OCI-LY7 (cell line): ENCODE measurements at regions not wholly inside any gene's neighbourhood (a gene's known extent, or its start where the extent isn't known, plus 50 kb on each side); places are given as distances from the start of the nearest gene placed in this dataset.

Experiments used
- BruUV-seq: library from RNA; stranded (reverse); fragments of 400-500 nt; replicated peaks from 2 replicates; lab custom pipeline; 2021; lab: Mats Ljungman, UMichigan
- CTCF ChIA-PET: fragments of 300-600 bp; sonication (Branson Sonifier 250); formaldehyde crosslinking; loops from one replicate; lab custom pipeline; 2022; ENCODE audit warnings: antibody characterized with exemption; ENCODE audit not compliant: unreplicated experiment; lab: Charles Lee
- POLR2A ChIA-PET: fragments of 300-600 bp; sonication (Branson Sonifier 250); formaldehyde crosslinking; loops from one replicate; lab custom pipeline; 2022; ENCODE audit warnings: antibody characterized with exemption; lab: Charles Lee
- DNase-seq: peaks from one replicate; pipeline ENCODE4 v3.0.0-alpha.2; 2015; ENCODE audit warnings: low spot score
- H2AFZ ChIP-seq: fragments of 200-600 bp; sonication (generic), shearing (Covaris generic); 2 replicates; pipeline ENCODE4 v1.6.1; 2014; ENCODE audit warnings: mild to moderate bottlenecking, antibody characterized with exemption, low read length, moderate library complexity
- H3K27ac ChIP-seq: fragments of 200-600 bp; sonication (generic); 2 replicates; pipeline ENCODE4 v1.5.1; 2014; ENCODE audit warnings: mixed run types, low read depth, mild to moderate bottlenecking, moderate library complexity, low read length, inconsistent platforms; ENCODE audit not compliant: poor library complexity, severe bottlenecking
- H3K36me3 ChIP-seq: fragments of 200-600 bp; sonication (generic); 2 replicates; pipeline ENCODE4 v1.6.1; 2014; ENCODE audit warnings: mild to moderate bottlenecking, antibody characterized with exemption, low read length, moderate library complexity, mixed read lengths; ENCODE audit not compliant: insufficient read depth
- H3K4me1 ChIP-seq: fragments of 200-600 bp; sonication (generic); 2 replicates; pipeline ENCODE4 v1.5.1; 2014; ENCODE audit warnings: mild to moderate bottlenecking, low read length; ENCODE audit not compliant: insufficient read depth, poor library complexity, severe bottlenecking
- H3K4me2 ChIP-seq: fragments of 200-600 bp; sonication (generic); 2 replicates; pipeline ENCODE4 v1.6.1; 2014; ENCODE audit warnings: mild to moderate bottlenecking, low read length
- H3K4me3 ChIP-seq: fragments of 200-600 bp; sonication (generic); 2 replicates; pipeline ENCODE4 v1.5.1; 2014; ENCODE audit warnings: mild to moderate bottlenecking, low read depth, low read length; ENCODE audit not compliant: poor library complexity, severe bottlenecking
- H3K79me2 ChIP-seq: fragments of 200-600 bp; sonication (generic); 2 replicates; pipeline ENCODE4 v1.6.1; 2016; ENCODE audit warnings: low read depth, mild to moderate bottlenecking, low read length, moderate library complexity, mixed read lengths; ENCODE audit not compliant: insufficient read depth
- H3K9me2 ChIP-seq: fragments of 200-600 bp; sonication (generic); 2 replicates; pipeline ENCODE4 v1.6.1; 2016; ENCODE audit warnings: mild to moderate bottlenecking, low read length, mixed read lengths; ENCODE audit not compliant: insufficient read depth
- H3K9me3 ChIP-seq: fragments of 200-600 bp; sonication (generic); 2 replicates; pipeline ENCODE4 v1.6.1; 2014; ENCODE audit warnings: mild to moderate bottlenecking, mixed run types, low read length, mixed read lengths
- H4K20me1 ChIP-seq: fragments of 200-600 bp; sonication (generic); 2 replicates; pipeline ENCODE4 v1.6.1; 2014; ENCODE audit warnings: mild to moderate bottlenecking, antibody characterized with exemption, low read length, moderate library complexity, mixed read lengths; ENCODE audit not compliant: insufficient read depth
- EZH2phosphoT487 ChIP-seq: fragments of 200-600 bp; sonication (generic); IDR thresholded peaks from 2 replicates; pipeline ENCODE4 v1.6.1; 2018; ENCODE audit warnings: low read depth, borderline replicate concordance, mild to moderate bottlenecking, mixed run types, antibody characterized with exemption, low read length, moderate library complexity, mixed read lengths
- intact Hi-C: fragments of 100-400 bp; cut with micrococcal nuclease; formaldehyde crosslinking; loops from one replicate; pipeline ENCODE4 v1.10.0; 2022; ENCODE audit not compliant: unreplicated experiment
- TF ChIP-seq, protein P1 (sequence below): fragments of 200-600 bp; sonication (generic); conservative IDR thresholded peaks from 2 replicates; pipeline ENCODE4 v1.5.1; 2014; ENCODE audit warnings: mild to moderate bottlenecking, antibody characterized with exemption, low read length, moderate library complexity, mixed read lengths

DNA sequence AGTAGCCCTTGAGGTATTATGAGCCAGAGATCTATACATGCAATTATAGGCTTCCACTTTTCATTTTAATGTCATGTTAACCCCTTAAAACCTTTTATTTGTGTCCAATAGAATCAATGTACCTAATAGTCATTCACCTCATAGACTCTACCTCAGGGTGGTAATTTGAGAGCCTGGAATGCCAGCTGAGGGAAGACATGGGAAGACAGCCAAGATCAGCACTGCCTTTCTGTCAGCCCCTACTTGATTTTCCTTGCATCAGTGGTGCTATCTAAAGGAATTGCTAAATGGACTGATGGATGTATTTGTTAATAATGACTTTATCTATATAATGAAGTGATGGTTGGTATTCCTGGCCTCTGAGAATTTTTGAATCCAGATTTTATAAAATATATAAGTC is 113.3 kb upstream of the GBE1 start:
- no TSS peak for BruUV-seq
- no peak overlapping the region for H2AFZ ChIP-seq
- no peak for DNase-seq
- no peak for TF ChIP-seq EZH2phosphoT487
- TF ChIP-seq, protein P1, sequence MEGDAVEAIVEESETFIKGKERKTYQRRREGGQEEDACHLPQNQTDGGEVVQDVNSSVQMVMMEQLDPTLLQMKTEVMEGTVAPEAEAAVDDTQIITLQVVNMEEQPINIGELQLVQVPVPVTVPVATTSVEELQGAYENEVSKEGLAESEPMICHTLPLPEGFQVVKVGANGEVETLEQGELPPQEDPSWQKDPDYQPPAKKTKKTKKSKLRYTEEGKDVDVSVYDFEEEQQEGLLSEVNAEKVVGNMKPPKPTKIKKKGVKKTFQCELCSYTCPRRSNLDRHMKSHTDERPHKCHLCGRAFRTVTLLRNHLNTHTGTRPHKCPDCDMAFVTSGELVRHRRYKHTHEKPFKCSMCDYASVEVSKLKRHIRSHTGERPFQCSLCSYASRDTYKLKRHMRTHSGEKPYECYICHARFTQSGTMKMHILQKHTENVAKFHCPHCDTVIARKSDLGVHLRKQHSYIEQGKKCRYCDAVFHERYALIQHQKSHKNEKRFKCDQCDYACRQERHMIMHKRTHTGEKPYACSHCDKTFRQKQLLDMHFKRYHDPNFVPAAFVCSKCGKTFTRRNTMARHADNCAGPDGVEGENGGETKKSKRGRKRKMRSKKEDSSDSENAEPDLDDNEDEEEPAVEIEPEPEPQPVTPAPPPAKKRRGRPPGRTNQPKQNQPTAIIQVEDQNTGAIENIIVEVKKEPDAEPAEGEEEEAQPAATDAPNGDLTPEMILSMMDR = no peak
- H3K9me3 ChIP-seq = no peaks in the 10 kb centered on the region
- no peaks in the 10 kb centered on the region for H3K79me2 ChIP-seq
- no peaks in the 10 kb centered on the region for H3K36me3 ChIP-seq
- H3K9me2 ChIP-seq = no peaks in the 10 kb centered on the region
- H3K4me2 ChIP-seq = no peak overlapping the region
- intact Hi-C loops = no loop called here
- H3K4me1 ChIP-seq = no peaks in the 10 kb centered on the region
- H4K20me1 ChIP-seq = no peaks in the 10 kb centered on the region
- H3K4me3 ChIP-seq = no peak overlapping the region
- no peak overlapping the region for H3K27ac ChIP-seq
- ChIA-PET POLR2A (interaction anchor here (0.9 kb wide), 1 partner anchor 15 kb away, joined by 3 read pairs; no protein-coding TSS in a partner anchor), CTCF (no interaction called here)

DNA sequence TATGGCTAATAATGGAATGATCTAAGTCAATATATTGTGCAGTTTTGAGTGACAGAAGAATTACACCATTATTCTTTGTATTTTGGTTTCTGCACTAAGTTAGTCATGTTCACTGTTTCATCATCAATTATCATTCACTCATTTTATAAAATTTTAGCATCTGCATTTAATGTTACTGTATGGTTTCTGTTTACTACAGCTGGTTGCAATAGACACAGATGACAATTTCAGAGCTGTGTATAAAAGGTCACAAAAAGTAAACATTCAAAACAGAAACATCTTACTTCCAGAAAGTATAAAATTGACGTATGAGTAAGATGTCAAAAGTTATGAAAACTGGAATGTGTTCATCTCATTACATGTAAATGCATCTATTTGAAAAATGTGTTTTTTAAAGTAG is 111.1 kb upstream of the GBE1 start:
- Histone ChIP-seq H3K9me2 (no peaks in the 10 kb centered on the region), H4K20me1 (no peaks in the 10 kb centered on the region), H3K79me2 (no peaks in the 10 kb centered on the region), H3K4me1 (no peaks in the 10 kb centered on the region), H3K9me3 (no peaks in the 10 kb centered on the region), H3K4me3 (no peak overlapping the region), H3K36me3 (no peaks in the 10 kb centered on the region), H3K4me2 (no peak overlapping the region), H2AFZ (no peak overlapping the region), H3K27ac (no peak overlapping the region)
- ChIA-PET CTCF (no interaction called here), POLR2A (no interaction called here)
- intact Hi-C loops = no loop called here
- BruUV-seq = no TSS peak
- TF ChIP-seq EZH2phosphoT487 = no peak
- TF ChIP-seq, protein P1 = no peak
- no peak for DNase-seq

DNA sequence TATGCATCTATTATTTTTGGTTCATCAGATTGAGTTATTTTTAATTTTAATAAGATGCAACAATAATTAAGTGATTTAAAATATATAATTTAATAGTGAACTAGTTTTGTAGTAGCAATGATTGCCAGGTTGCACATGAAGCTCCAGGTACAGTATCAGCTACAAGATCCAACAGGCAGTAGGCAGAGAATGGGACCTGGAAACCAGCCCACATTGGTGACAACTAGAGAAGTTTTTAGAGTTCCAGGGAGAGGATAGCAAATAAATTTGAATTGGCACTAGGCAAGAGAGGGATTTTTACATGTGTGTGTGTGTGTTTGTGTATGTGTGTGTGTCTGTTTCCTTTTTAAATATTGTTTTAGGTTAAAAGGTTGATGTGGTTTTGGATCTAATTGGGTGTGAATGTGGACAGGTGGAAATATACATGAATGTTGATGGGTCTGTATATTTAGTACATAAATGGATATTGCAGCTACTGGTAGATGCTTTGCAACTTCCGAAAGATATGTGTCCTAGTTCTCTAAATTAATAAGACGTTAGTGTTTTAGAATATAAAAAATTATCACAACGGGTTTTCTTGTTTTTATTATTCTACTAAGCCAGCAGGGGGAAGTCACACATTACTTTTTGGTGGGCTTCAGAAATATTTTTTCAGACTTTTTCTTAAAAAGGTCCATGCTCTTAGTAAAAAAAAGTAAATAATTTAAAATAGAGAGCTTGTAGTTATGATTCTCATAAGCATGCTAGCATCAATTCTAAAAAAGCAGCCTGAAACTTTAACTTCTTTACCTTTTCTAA is 110.1 kb upstream of the GBE1 start:
- CTCF ChIA-PET = no interaction called here
- no peak for TF ChIP-seq EZH2phosphoT487
- TF ChIP-seq, protein P1 = 0 out of 2 replicates have a peak, but pooled peaks have one; percentile 26
- H2AFZ ChIP-seq = no peak overlapping the region
- no peak overlapping the region for H3K4me3 ChIP-seq
- no peaks in the 10 kb centered on the region for H3K36me3 ChIP-seq
- no peaks in the 10 kb centered on the region for H3K9me3 ChIP-seq
- H4K20me1 ChIP-seq = no peaks in the 10 kb centered on the region
- H3K27ac ChIP-seq = no peak overlapping the region
- no peaks in the 10 kb centered on the region for H3K4me1 ChIP-seq
- no peak overlapping the region for H3K4me2 ChIP-seq
- BruUV-seq = no TSS peak
- POLR2A ChIA-PET = interaction anchor here (0.8 kb wide), 1 partner anchor 211 kb away, joined by 5 read pairs; no protein-coding TSS in a partner anchor
- H3K9me2 ChIP-seq = no peaks in the 10 kb centered on the region
- no peak for DNase-seq
- intact Hi-C loops = no loop called here
- H3K79me2 ChIP-seq = no peaks in the 10 kb centered on the region
